IMR-90 (cell line): ENCODE measurements at regions not wholly inside any gene's neighbourhood (a gene's known extent, or its start where the extent isn't known, plus 50 kb on each side); places are given as distances from the start of the nearest gene placed in this dataset.

Experiments
- ATAC-seq: fragments of 200-7000 bp; cut with Tn5 transposase; 2 replicates; pipeline ENCODE4 v1.9.1; 2020; ENCODE audit warnings: low read depth, mild to moderate bottlenecking, moderate library complexity
- BruUV-seq: library from RNA; stranded (reverse); fragments of 400-500 nt; replicated peaks from 2 replicates; lab custom pipeline; 2021; lab: Mats Ljungman, UMichigan
- CTCF ChIA-PET: fragments of 300-600 bp; formaldehyde crosslinking; extraction: SDS; loops from one replicate; lab custom pipeline; 2021; ENCODE audit warnings: antibody characterized with exemption; lab: Yijun Ruan, JAX
- POLR2A ChIA-PET: fragments of 300-600 bp; sonication (Branson Sonifier 250); formaldehyde crosslinking; loops from one replicate; lab custom pipeline; 2022; ENCODE audit warnings: antibody characterized with exemption; ENCODE audit not compliant: unreplicated experiment; lab: Charles Lee
- DNase-seq: peaks from one replicate; pipeline ENCODE4 v3.0.0; 2013
- H2AFZ ChIP-seq: replicated peaks from 2 replicates; pipeline ENCODE3; 2013; ENCODE audit warnings: low read length, mild to moderate bottlenecking; ENCODE audit not compliant: poor library complexity
- H2AK5ac ChIP-seq: 2 replicates; pipeline ENCODE4 v1.6.1; 2013; ENCODE audit warnings: low read depth, low read length, inconsistent platforms
- H2AK9ac ChIP-seq: replicated peaks from 2 replicates; pipeline ENCODE3; 2013; ENCODE audit warnings: mild to moderate bottlenecking, low read depth, low read length, moderate library complexity; ENCODE audit not compliant: poor library complexity
- H2BK120ac ChIP-seq: 2 replicates; pipeline ENCODE4 v1.6.1; 2013; ENCODE audit warnings: low read depth, low read length, inconsistent platforms
- H2BK15ac ChIP-seq: 3 replicates; pipeline ENCODE4 v1.6.1; 2013; ENCODE audit warnings: low read depth, low read length, inconsistent platforms
- H2BK20ac ChIP-seq: 2 replicates; pipeline ENCODE4 v1.6.1; 2013; ENCODE audit warnings: low read depth, mild to moderate bottlenecking, inconsistent platforms, low read length, moderate library complexity
- H2BK5ac ChIP-seq: 2 replicates; pipeline ENCODE4 v1.6.1; 2013; ENCODE audit warnings: mild to moderate bottlenecking, low read depth, low read length, inconsistent platforms; ENCODE audit not compliant: poor library complexity, severe bottlenecking
- H3K14ac ChIP-seq: replicated peaks from 2 replicates; pipeline ENCODE4 v1.6.1; 2013; ENCODE audit warnings: low read depth, low read length, inconsistent platforms
- H3K18ac ChIP-seq: 2 replicates; pipeline ENCODE4 v1.6.1; 2013; ENCODE audit warnings: low read depth, low read length, control low read depth
- H3K23ac ChIP-seq: 2 replicates; pipeline ENCODE4 v1.6.1; 2013; ENCODE audit warnings: low read depth, low read length, inconsistent platforms
- H3K27ac ChIP-seq: 2 replicates; pipeline ENCODE4 v1.5.1; 2013; ENCODE audit warnings: mild to moderate bottlenecking, control low read depth, low read length; ENCODE audit not compliant: insufficient read depth
- H3K27me3 ChIP-seq: 2 replicates; pipeline ENCODE4 v1.6.1; 2013; ENCODE audit warnings: low read length; ENCODE audit not compliant: control insufficient read depth, insufficient read depth
- H3K36me3 ChIP-seq: 2 replicates; pipeline ENCODE4 v1.6.1; 2013; ENCODE audit warnings: low read length, mixed read lengths; ENCODE audit not compliant: control insufficient read depth, insufficient read depth
- H3K4ac ChIP-seq: 2 replicates; pipeline ENCODE4 v1.6.1; 2013; ENCODE audit warnings: low read depth, low read length, inconsistent platforms
- H3K4me1 ChIP-seq: 2 replicates; pipeline ENCODE4 v1.6.1; 2013; ENCODE audit warnings: low read length, mixed read lengths; ENCODE audit not compliant: control insufficient read depth, insufficient read depth
- H3K4me2 ChIP-seq: 2 replicates; pipeline ENCODE4 v1.6.1; 2013; ENCODE audit warnings: low read depth, mild to moderate bottlenecking, control low read depth, low read length, moderate library complexity
- H3K4me3 ChIP-seq: 2 replicates; pipeline ENCODE4 v1.5.1; 2013; ENCODE audit warnings: low read depth, mild to moderate bottlenecking, control low read depth, low read length, moderate library complexity; ENCODE audit not compliant: insufficient read depth
- H3K56ac ChIP-seq: 2 replicates; pipeline ENCODE4 v1.6.1; 2013; ENCODE audit warnings: low read length, inconsistent platforms; ENCODE audit not compliant: insufficient read depth; ENCODE audit errors: extremely low read depth
- H3K79me1 ChIP-seq, 2 experiments: 2 replicates each; pipeline ENCODE4 v1.6.1; 2013; ENCODE audit warnings: low read length in 2 of 2, inconsistent platforms in 1 of 2, low read depth in 1 of 2
- H3K9ac ChIP-seq: 2 replicates; pipeline ENCODE4 v1.6.1; 2013; ENCODE audit warnings: low read depth, low read length, control low read depth
- H3K9me1 ChIP-seq: 2 replicates; pipeline ENCODE4 v1.6.1; 2013; ENCODE audit warnings: low read length, inconsistent platforms; ENCODE audit not compliant: insufficient read depth
- H3K9me3 ChIP-seq: 2 replicates; pipeline ENCODE4 v1.6.1; 2013; ENCODE audit warnings: low read length; ENCODE audit not compliant: control insufficient read depth, insufficient read depth
- H4K20me1 ChIP-seq: 2 replicates; pipeline ENCODE4 v1.6.1; 2013; ENCODE audit warnings: low read length, inconsistent platforms; ENCODE audit not compliant: insufficient read depth
- H4K5ac ChIP-seq: 2 replicates; pipeline ENCODE4 v1.6.1; 2013; ENCODE audit warnings: mild to moderate bottlenecking, low read depth, low read length, control low read depth
- H4K8ac ChIP-seq, 2 experiments: 2 replicates each; pipeline ENCODE4 v1.6.1; 2013; ENCODE audit warnings: low read depth in 2 of 2, low read length in 2 of 2, control low read depth in 1 of 2, inconsistent platforms in 1 of 2
- H4K91ac ChIP-seq: 2 replicates; pipeline ENCODE4 v1.6.1; 2013; ENCODE audit warnings: low read depth, low read length, inconsistent platforms; ENCODE audit not compliant: insufficient read depth
- MAFK ChIP-seq: IDR thresholded peaks from 2 replicates; pipeline ENCODE4 v1.6.1; 2012; ENCODE audit warnings: low read depth, low read length, improper control_type of control experiment
- POLR2A ChIP-seq: IDR thresholded peaks from 2 replicates; pipeline ENCODE4 v1.6.1; 2012; ENCODE audit warnings: mild to moderate bottlenecking, low read depth, low read length
- RFX5 ChIP-seq: IDR thresholded peaks from 2 replicates; pipeline ENCODE4 v1.8.0; 2012; ENCODE audit warnings: low read depth, mild to moderate bottlenecking, low read length, moderate library complexity
- WGBS, 2 experiments: methylation state at CpG; one replicate each; pipeline versions ENCODE4 v1.1.5 to v1.1.7; 2013; ENCODE audit warnings: missing lambda C conversion rate in 2 of 2; ENCODE audit not compliant: insufficient read length in 1 of 2; ENCODE audit errors: extremely low coverage in 2 of 2; 5-methylcytosine and 5-hydroxymethylcytosine counted together
- dilution Hi-C: fragments of 300-500 bp; cut with HindIII; formaldehyde crosslinking; loops from one replicate; pipeline ENCODE4 v1.14.3; 2018; ENCODE audit warnings: low sequenced_read_pairs; ENCODE audit not compliant: unreplicated experiment
- in situ Hi-C: fragments of 300-500 bp; cut with MboI; formaldehyde crosslinking; loops from 3 replicates; pipeline ENCODE4 v1.14.3; 2019; ENCODE audit warnings: low sequenced_read_pairs, inconsistent platforms, mixed read lengths
- intact Hi-C: fragments of 100-400 bp; cut with micrococcal nuclease; formaldehyde crosslinking; loops from 2 replicates; pipeline ENCODE4 v1.10.0; 2022
- TF ChIP-seq, protein P1 (sequence below): fragments of 150-350 bp; IDR thresholded peaks from 2 replicates; pipeline ENCODE4 v1.6.1; 2017; ENCODE audit warnings: mild to moderate bottlenecking, antibody characterized with exemption, low read length, low read depth

- Histone ChIP-seq H3K4me3 (no peak overlapping the region), H3K27ac (no peak overlapping the region), H3K9ac (no peak overlapping the region), H3K4me2 (peak overlapping the region; percentile 44; the same call in 1 of the 2 replicates), H2BK15ac (peak overlapping the region; percentile 77; the same call in 1 of the 3 replicates), H2BK20ac (no peak overlapping the region), H3K79me1 (no peaks in the 10 kb centered on the region), H2BK120ac (peak overlapping the region; percentile 12), H2AK5ac (peak overlapping the region; percentile 47; the same call in 1 of the 2 replicates), H2AFZ (no peak overlapping the region), H3K14ac (peak overlapping the region; percentile 12; the same call in 1 of the 2 replicates), H3K56ac (no peak overlapping the region), H3K9me1 (peaks cover 4% of the 10 kb centered on the region; the same call in 1 of the 2 replicates), H3K4me1 (peaks cover 9% of the 10 kb centered on the region), H4K5ac (peak overlapping the region; percentile 16), H4K20me1 (no peaks in the 10 kb centered on the region), H2AK9ac (no peak overlapping the region), H3K27me3 (no peaks in the 10 kb centered on the region), H3K36me3 (no peaks in the 10 kb centered on the region), H4K91ac (no peak overlapping the region), H3K23ac (no peak overlapping the region), H3K4ac (0 out of 2 replicates have a peak overlapping the region, but pooled peaks have one; percentile 23), H2BK5ac (no peak overlapping the region), H3K9me3 (peaks cover 2% of the 10 kb centered on the region; the same call in 1 of the 2 replicates), H3K18ac (peak overlapping the region; percentile 87), H4K8ac (peak overlapping the region in 1 of 2 experiments; percentile 29; a peak in 1 of 4 replicates)
- CTCF ChIA-PET = interaction anchor here (0.6 kb wide), 1 partner anchor 184 kb away, joined by 7 read pairs; no protein-coding TSS in a partner anchor
- POLR2A ChIA-PET = no interaction called here
- no peak for TF ChIP-seq MAFK
- TF ChIP-seq, protein P1, sequence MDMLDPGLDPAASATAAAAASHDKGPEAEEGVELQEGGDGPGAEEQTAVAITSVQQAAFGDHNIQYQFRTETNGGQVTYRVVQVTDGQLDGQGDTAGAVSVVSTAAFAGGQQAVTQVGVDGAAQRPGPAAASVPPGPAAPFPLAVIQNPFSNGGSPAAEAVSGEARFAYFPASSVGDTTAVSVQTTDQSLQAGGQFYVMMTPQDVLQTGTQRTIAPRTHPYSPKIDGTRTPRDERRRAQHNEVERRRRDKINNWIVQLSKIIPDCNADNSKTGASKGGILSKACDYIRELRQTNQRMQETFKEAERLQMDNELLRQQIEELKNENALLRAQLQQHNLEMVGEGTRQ = no peak
- TF ChIP-seq POLR2A = no peak
- TF ChIP-seq RFX5 = no peak
- ATAC-seq = no peak
- BruUV-seq = no TSS peak
- WGBS, 2 experiments = no CpG with 5 or more reads among the region's 5 CpGs
- no peak for DNase-seq
- in situ Hi-C loops (no loop called here), intact Hi-C loops (no loop called here), dilution Hi-C loops (no loop called here)
These were observed 425.8 kb upstream of the TBL1XR1 start for GRCh38 chr3:177622982-177623617.
